Fibroblast of skin of scalp (primary cell): ENCODE measurements at regions not wholly inside any gene's neighbourhood (a gene's known extent, or its start where the extent isn't known, plus 50 kb on each side); places are given as distances from the start of the nearest gene placed in this dataset.
"Not testable (repeated sequence)": the region's sequence is repeated elsewhere in the genome, so short reads cannot be mapped to it uniquely, and the experiment has no call there.

Experiments
- DNase-seq: peaks from one replicate; pipeline ENCODE4 v3.0.0-alpha.2; 2013

GRCh38 chr16:29128732-29129457 lies 144.0 kb downstream of the LAT start:
- not testable (repeated sequence) for DNase-seq

- not testable (repeated sequence) for DNase-seq
Observed at GRCh38 chr16:29127806-29128420, 143.1 kb downstream of the LAT start.

DNA sequence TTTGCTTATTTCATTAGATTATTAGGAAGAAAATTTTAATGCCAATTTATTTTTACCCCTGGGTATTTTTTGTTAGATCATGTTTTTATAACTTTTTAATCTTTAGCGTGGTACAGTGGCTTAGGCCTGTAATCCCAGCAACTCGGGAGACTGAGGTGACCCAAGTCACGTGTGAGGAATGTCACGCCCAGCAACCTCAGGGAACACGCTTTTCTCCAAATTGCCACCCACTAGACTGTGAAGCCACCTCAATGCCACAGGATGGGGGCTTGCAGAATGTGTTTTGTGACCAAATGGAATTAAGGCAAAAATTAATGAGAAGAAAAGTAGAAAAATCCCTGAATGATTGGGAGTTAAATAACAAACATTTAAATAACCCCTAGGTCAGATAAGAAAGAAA lies 141.8 kb downstream of the LAT start:
- DNase-seq, result no peak

DNA sequence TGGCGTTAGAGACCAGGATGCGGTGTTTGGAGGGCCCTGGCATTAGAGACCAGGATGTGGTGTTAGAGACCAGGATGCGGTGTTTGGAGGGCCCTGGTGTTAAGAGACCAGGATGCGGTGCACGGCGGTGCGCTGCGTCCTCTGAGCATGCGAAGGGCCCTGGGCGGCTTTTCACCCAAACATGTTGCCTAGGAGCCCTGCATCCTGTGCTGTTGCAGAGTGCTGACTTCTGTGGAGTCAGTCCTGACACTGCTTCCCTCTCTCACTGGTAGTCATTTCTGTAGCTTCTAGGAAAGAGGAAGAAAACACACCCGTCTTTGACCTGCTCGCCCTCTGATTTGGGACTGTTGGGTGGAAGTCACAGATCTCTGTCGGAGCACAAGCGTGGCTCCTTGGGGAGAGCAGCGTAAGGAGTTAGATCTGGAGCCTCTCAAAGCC lies 141.2 kb downstream of the LAT start:
- DNase-seq, result no peak

- DNase-seq, result no peak
Observed at GRCh38 chr16:29124828-29125227, 140.0 kb downstream of the LAT start.

GRCh38 chr16:29124162-29124561 lies 139.3 kb downstream of the LAT start:
- DNase-seq, result not testable (repeated sequence)

DNA sequence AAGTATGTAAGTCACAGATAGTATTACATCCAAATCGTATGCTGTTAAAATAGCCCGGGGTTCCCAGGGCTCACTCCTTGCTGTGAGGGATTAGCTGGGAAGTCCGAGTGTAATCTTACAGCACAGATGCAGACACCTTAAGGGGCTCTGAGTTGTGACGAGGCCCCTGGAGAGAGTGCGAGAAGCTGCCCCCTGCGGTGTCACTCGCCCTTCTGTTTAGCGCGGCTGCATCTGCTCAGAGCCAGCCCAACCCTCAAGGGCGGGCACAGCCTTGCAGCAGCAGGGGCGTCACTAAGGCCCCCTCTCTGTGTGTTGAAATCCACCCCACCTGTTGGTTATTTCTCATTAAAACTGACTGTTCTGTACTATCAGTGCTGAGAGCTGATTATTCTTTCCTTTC lies 135.8 kb downstream of the LAT start:
- DNase-seq, result not testable (repeated sequence)

GRCh38 chr16:29118301-29118957 lies 133.6 kb downstream of the LAT start:
- DNase-seq, result not testable (repeated sequence)

GRCh38 chr16:29117631-29118030 lies 132.8 kb downstream of the LAT start:
- DNase-seq, result no peak

DNA sequence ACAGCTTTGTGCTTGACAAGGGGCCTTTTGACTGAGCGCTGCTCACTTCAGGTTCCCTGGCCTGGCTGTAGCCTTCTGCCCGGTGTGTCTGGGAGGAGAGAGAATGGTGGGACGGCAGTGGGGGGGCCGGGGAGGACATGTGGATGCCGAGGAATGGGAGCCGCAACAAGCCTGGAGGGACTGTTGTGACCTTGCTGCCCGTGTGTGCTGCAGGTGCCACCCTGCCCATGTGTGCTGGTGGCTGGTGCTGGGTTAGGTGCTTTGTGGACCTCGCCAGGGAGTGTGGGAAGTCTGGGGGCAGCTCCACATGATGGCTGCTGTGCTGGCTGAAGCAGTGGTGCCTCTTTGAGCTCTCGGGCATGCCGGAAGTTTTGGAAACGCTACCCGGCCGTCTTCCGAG lies 132.1 kb downstream of the LAT start:
- no peak for DNase-seq

- DNase-seq, result not testable (repeated sequence)
Observed at GRCh38 chr16:29116207-29116606, 131.4 kb downstream of the LAT start.

DNA sequence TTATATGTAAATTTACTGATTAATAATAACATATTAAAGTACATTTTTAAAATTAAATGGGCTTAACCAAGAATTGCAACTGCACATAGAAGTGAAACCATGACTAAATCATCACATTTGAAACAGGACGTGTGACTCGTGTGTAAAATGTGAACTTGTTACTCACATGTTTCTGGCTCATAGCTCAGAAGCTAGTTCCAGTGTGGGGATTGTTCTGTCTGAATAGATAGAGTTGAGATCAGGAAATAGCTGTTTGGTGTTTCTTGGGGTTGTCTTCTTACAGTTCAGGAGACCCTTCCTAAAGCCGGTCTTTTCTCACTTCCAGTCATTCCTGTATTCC lies 130.9 kb downstream of the LAT start:
- peak; percentile 19 for DNase-seq

GRCh38 chr16:29114989-29115801 lies 130.3 kb downstream of the LAT start:
- DNase-seq, result peak; percentile 58

DNA sequence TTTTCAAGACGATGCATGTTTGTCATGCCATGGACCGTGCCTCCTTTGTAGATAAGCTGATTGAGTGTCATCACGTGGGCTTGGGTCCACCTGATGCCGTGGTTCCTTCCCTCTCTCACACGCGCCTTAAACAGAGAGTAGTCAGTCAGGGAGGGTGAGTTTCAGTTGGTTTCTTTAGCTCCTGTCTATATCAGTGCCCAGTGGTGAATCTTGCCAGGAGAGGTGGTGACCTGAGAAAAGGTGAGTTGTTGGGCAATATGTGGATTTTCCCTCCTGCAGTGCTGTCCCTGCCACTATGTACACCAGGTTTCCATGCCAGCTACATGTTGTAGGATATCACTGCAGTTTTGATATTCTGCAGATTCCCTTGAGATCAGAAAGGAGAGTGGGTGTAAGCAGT lies 129.7 kb downstream of the LAT start:
- DNase-seq, result no peak

DNA sequence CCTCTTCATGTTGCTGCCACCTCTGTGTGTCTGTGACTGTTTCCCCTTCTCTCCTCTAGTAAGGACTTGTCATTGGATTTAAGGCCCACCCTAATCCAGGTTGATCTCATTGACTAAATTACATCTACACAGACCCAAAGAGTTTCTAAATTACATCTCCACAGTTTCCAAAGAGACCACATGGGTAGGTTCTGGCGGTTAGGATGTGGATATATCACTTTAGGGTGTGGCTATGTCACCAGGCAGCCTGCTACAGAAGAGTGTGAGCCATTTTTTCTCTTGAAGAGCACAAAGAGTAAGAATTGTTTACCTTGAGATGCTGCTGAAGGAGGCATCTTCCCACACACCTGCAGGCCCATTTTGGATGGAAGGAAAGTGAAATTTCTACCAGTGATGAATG lies 128.6 kb downstream of the LAT start:
- not testable (repeated sequence) for DNase-seq

GRCh38 chr16:29112755-29113347 lies 128.0 kb downstream of the LAT start:
- no peak for DNase-seq

DNA sequence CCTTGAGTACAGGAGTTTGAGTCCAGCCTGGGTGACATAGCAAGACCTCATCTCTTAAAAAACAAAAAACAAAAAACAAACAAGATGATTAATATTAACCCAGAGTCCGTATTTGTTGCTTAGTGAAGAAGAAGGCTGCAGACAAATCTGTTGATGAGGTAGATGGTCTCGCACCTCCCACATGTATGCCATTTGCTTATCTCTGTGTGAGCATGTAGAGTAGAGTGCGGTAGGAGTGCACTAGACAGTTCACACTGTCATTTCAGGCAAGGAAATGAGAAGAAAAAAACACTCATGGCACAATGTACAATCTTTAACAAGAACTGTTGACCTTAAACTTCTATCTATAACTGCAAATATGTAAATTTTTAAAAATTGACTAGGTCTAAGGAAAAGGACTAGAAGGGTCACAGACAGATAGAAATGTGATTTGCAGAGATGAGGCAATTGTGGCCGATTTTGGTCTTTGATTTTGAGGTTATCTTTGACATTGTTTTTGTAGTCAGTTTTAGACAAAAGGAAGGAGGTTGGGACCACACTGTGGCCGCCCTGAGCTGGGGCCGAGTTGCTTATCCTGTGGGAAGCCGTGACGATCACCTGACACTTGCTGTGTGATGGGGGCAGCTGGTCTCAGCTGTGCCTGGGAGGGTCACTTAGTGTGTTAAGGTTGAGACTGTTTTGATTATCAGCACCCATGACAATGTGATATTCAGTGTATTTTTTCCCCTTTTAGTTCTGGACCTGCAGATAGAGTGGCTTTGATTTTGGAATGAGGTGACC lies 127.2 kb downstream of the LAT start:
- not testable (repeated sequence) for DNase-seq

DNA sequence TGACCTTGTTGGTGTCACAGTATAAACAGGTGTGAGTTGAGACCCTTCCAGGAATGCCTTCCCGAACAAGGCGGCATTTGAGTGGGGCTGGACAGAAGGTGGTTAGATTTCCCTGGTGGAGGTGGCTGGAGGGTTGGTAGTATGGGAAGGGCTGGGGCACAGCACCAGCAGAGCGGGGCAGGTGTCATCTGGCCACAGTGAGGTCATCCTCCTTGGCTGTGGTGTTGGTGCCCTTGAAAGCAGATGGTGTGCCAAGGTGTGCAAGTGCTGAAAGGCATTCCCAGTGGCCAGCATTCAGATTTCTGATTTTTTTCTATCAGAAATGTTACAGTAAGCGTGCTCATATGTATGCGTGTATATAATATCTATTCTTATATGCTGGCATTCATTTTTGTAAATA lies 126.6 kb downstream of the LAT start:
- DNase-seq, result no peak

DNA sequence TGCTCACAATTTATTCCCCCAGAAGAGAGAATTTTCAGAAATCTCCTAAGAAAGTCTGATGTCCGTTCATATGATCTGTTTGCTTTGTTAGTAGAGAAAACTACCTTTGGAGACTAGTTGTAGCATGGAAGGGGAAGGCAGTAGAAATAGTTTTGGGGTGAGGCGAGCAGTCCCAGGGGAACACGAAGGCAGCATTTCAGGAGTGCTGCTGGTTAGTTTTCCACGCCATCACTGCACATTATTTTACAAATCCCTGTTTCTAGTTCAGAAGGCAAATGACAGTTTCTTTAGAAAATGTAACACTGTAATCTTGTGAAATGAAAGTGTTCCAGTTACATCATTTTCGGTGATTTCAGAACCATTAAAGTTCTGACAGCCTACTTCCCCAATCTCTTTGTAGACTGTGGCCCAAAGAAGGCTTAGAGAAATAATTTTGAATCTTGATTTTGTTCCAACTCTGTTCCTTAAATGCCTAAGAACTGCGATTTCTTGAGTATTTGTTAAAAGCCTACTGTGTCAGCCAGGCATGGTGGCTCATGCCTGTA lies 123.8 kb downstream of the LAT start:
- DNase-seq, result peak; percentile 35

GRCh38 chr16:29107299-29107698 lies 122.4 kb downstream of the LAT start:
- DNase-seq, result no peak

DNA sequence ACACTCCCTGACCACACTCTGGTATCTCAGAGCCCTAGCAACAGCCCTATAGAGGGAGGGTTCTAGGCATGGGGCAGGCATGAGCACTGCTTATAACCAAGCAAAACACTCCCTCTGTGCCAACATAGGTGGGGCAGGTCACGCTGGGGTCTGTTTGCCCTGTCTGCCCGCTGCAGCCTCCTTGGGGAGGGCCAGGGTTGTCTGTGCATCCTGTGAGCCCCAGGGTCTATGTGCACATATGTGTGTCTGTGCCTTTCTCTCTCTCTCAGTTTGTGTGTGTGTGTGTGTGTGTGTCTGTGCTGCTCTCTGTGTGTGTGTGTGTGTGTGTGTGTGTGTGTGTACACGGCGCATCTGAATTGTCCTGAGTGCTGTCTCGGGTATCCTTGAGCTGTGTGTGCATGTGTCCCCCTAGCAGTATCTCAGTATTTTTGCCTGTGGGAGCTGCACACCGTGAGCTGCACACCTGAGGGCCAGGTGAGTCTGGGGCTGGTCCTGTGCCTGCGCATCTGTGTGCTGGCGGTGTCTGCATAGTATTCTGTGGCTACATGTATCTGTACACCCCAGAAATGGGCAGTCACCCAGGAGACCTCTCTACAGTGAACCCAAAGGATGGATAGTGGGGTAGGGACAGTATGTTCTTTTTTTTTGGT lies 121.5 kb downstream of the LAT start:
- DNase-seq, result not testable (repeated sequence)
